HG03280 (cell line): ENCODE measurements at regions not wholly inside any gene's neighbourhood (a gene's known extent, or its start where the extent isn't known, plus 50 kb on each side); places are given as distances from the start of the nearest gene placed in this dataset.
"Not testable (repeated sequence)": the region's sequence is repeated elsewhere in the genome, so short reads cannot be mapped to it uniquely, and the experiment has no call there.

Source experiments
- ATAC-seq: cut with Tn5 transposase; IDR thresholded peaks from one replicate; pipeline ENCODE4 v1.9.1; 2021; ENCODE audit warnings: mild to moderate bottlenecking, moderate library complexity; ENCODE audit not compliant: unreplicated experiment

DNA sequence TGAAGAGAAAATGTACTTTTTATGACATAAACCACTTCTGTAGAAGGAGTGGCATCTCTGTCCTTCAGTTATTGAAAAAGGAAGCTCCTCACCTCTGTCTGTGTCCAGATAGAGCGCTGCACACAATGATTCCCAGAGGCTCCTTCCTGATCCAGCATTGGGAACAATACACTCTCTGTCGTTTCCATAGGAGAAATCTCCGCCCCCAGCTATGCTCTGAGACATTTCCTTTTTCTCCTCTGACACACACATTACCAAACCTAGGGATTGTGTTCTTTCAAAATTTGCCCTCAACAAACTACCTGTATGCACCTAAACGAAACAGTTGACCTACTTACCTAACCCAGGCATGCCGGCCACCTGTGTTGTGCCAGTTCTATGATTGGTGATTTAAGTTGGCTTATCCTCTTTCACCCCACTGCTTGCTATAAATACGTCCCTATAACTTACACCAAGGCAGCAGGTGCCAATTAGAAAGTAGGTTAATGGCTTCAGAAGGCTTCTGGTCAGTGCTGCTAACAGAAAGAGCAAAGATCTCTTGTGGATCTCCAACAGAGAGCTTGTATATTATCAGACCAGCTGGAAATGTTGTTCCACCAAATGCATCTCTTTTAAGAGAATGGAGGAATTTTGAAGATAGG is 140.1 kb upstream of the JCAD start:
- ATAC-seq, result no peak

DNA sequence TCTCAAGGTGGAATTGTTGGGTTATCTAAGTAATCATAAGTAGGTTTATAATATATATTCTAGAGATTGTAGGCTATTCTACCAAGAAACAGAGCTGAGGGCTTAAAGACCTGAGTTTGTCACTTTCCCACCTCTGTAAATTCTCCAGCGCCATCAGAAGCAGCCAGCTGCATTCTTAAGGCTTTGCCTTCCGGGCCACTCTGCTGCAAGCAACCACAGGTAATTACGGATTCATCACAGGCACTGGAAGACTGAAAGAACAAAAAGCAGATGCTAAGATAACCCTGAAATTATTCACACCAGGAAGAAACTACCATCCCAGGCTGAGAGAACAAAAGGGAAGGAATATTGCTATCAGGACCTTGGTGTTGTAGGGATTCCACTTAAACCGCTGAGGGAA is 137.8 kb upstream of the JCAD start:
- ATAC-seq, result no peak

DNA sequence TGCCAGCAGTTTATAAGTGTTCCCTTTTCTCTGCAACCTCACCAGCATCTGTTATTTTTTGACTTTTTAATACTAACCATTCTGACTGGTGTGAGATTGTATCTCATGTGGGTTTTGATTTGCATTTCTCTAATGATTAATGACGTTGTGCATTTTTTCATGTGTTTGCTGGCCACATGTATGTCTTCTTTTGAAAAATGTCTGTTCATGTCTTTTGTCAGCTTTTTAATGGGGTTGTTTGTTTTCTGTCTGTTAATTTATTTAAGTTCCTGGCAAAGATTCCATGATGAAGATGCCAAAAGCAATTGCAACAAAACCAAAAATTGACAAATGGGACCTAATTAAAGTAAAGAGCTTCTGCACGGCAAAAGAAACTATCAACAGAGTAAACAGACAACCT is 137.2 kb upstream of the JCAD start:
- not testable (repeated sequence) for ATAC-seq

DNA sequence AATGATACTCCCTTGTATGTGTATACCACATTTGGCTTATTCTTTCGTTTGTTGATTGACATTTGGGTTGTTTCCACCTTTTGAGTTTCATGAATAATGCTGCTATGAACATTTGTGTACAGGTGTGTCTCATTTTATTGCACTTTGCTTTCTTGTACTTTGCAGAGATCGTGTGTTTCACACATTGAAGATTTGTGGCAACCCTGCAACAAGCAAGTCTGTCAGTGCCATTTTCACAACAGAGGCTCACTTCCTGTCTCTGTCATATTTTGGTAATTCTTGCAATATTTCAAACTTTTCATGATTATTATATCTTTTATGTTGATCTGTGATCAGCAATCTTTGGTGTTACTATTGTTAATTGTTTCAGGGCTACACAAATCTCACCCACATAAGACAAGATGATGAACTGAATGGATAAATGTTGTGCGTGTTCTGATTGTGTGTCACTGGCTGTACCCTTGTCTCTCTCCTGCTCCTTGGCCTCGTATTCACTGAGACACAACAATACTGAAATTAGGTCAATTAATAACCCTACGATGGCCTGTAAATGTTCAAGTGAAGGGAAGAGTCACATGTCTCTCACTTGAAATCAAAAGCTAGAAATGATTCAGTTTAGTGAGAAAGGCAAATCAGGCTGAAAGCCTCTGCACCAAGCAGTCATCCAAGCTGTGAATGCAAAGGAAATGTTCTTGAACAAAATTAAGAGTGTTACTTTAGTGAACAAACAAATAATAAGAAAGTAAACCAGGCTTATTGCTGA is 133.6 kb upstream of the JCAD start:
- ATAC-seq, result no peak

DNA sequence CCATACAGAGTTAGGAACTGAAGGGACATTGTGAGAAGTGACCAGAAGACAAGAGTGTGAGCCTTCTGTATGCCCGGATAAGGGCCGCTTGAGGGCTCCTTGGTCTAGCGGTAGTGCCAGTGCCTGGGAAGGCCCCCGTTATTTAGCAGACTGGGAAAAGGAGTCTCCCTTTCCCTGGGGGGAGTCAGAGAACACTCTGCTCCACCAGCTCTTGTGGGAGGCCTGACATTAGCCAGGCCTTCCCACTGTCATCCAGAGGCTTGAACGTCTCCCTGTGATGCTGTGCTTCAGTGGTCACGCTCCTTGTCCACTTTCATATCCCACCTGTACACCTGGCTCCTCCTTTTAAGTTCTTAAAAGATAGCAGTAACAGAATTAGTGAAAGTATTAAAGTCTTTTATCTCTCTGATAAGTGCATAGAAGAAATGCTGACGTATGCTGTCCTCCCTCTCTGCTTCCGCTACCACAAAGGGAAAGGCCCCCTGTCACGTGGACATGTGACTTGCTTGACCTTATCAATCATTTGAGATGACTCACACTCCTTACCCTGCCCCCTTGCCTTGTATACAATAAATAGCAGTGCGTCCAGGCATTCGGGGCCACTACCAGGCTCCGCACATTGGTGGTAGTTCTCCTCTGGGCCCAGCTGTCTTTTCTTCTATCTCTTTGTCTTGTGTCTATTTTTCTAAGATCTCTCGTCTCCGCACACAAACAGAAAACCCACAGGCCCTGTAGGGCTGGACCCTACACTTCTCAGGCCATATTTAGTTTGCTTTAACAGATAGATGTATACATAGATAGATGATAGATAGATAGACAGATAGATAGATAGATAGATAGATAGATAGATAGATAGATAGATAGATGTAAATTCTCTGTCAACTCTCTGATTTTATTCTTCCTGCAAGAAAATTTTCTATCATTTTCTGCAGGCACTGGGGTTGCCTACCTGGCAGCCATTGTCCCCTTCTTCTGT is 131.5 kb upstream of the JCAD start:
- no peak for ATAC-seq

- no peak for ATAC-seq
These were observed 129.8 kb upstream of the JCAD start for GRCh38 chr10:30189238-30189580.

DNA sequence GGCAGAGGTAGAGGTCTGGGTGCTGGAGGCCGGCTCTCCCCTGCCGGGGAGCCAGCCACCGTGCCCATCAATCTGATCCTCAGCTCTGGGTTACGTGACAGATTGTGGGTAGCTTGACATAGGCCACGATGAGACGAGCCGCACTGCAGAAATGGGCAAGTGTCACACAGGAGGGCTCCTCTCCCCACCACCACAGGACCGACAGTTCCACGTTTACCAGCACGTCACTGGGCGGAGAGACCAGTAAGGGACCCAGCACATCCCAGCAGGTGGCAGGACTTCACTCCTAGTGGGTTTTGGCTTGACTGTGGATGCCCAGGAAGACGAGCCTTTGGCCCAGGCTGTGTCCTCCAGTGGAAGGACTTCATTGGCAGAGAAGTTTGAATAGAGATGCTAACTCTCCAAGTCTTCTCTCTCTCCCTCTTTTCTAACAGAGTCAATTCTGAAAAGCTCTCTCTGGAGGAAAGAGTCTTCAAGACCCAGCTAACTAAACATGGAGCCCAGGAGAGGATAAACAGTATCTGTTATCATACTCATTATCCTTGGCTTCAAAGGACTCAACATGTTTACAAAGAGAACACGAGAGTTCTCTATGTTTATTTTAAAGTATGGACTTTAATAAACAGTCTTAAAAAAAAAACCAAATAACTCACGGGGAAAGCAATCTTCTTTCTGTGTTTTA is 129.3 kb upstream of the JCAD start:
- ATAC-seq, result no peak

DNA sequence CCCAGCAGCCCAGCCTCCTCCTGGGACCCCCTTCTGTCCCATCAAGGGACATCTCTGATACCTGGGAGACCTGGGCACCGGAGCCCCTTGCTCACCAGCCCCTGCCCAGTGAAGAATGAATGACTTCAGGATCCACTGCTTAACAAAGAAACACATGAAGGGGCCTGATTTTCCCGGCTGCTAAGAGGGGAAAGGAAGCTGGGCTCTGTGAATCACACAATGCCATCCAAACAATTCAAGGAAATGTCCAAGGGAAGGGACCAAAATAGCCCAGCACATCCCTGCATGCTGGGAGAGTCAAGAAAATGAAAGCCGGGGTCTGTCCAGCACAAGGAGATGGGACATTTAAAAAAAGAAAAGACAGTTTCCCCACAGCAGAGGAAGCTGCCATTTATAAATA is 128.7 kb upstream of the JCAD start:
- no peak for ATAC-seq

- no peak for ATAC-seq
These were observed 127.6 kb upstream of the JCAD start for GRCh38 chr10:30187010-30187409.

GRCh38 chr10:30186371-30186875 is 127.0 kb upstream of the JCAD start:
- ATAC-seq, result no peak

- no peak for ATAC-seq
These were observed 126.5 kb upstream of the JCAD start for GRCh38 chr10:30185916-30186315.

GRCh38 chr10:30185341-30185740 is 126.0 kb upstream of the JCAD start:
- no peak for ATAC-seq

GRCh38 chr10:30184397-30185033 is 125.1 kb upstream of the JCAD start:
- no peak for ATAC-seq

DNA sequence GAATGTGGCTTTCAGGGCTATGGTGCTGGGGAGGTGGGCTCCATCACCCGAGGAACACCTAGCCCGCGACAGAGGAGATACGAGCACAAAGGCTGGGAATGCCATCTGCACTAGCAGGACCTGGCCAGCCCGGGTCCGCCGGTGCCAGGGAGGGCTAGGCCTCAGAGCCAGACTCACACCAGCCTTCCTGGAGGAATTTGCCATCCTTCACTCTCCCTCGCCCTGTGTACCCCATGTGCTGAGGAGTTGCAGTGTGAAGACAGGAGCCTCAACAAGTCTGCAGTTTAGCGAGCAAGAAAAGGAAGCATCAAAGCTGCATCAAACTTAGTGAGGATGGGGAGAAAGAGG is 123.6 kb upstream of the JCAD start:
- no peak for ATAC-seq

GRCh38 chr10:30182191-30183054 is 123.0 kb upstream of the JCAD start:
- no peak for ATAC-seq

GRCh38 chr10:30178356-30178964 is 119.1 kb upstream of the JCAD start:
- no peak for ATAC-seq

DNA sequence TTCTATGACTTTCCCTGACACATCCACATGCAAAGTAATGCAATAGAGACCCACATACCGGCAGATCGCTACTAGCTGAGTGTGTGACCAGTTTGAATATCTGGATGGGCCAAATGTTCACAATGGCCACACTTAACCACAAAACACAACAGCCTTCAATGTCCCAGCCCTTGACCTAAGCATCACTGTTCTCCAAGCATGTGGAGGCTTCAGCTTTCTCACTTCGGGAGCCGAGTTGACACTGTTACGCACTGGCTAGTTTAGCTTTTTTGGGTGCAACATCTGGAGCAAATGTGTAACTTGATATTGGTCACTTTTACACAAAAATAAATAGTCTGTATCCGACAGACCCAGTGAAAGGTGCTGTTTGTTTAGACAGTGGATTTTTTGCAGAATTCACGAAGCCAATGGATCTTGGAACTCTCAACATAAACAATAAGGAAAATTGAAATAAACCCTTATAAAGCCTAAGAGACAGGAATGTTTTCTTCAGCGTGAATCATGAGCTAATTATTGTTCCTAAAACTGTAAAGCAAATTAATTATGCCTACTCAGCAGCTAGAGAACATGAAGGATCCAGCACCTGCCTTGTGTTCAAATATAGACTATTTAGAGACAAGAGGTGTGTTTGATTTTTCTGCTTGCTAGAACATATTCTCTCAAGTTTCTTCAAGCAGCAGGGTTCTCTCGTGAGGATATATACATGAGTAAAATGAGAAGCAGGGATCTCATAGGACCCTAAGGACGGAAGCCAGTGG is 117.6 kb upstream of the JCAD start:
- no peak for ATAC-seq

DNA sequence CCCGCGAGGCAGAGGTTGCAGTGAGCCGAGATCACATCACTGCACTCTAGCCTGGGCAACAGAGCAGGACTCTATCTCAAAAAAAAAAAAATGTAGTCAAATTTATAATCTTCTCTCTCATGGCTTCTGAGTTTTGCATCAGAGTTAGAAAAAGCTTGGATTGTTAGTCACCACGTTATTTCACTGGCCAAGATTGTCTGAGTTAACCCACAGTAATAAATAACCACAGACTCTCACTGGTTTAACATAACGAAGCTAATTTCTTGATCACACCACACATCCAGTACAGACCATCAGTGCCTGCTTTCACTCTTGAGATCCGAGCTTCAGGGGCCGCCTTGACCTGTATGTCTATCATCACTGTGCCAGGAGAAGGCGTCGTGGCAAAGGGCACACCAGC is 116.8 kb upstream of the JCAD start:
- ATAC-seq, result no peak
